RPMI8226 (cell line): ENCODE measurements at regions not wholly inside any gene's neighbourhood (a gene's known extent, or its start where the extent isn't known, plus 50 kb on each side); places are given as distances from the start of the nearest gene placed in this dataset.

Source experiments
- DNase-seq: peaks from one replicate; pipeline ENCODE4 v3.0.0-alpha.2; 2015

DNA sequence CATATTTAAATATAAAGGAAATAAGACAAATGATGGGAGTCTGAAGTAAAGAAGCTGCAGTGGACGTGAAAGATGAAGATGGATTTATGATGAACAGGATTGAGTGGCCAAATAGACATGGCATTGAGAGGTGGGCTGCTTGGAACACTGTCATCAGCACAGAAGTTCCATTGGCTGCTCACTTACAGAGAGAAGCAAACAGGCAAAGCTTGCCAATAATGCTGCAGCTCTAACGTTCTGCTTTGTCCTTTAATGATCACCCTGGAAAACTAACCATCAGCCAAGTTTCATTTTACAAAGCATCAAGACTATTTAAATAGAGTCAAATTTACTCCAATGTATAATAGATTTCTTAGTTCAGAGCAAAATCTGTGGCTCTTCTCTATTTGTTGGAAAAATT is 721.4 kb downstream of the TMTC2 start:
- no peak for DNase-seq

DNA sequence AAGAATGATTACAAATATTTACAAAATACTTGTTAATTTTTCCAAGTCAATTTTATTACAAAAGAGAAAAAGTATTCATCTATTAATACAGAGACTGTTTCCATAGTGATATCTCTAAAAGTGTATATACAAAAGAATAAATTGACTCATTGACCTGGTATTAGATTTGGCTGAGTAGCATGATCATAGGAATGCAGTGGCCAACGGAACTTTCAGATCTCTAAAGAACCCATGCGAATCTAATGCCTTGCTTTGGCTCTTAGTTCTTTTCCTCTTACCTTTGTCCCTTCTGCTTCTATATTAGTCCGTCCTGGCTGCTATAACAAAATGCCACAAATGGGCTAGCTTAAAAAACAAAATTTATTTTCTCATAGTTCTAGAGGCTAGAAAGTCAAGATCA is 717.8 kb downstream of the TMTC2 start:
- no peak for DNase-seq

DNA sequence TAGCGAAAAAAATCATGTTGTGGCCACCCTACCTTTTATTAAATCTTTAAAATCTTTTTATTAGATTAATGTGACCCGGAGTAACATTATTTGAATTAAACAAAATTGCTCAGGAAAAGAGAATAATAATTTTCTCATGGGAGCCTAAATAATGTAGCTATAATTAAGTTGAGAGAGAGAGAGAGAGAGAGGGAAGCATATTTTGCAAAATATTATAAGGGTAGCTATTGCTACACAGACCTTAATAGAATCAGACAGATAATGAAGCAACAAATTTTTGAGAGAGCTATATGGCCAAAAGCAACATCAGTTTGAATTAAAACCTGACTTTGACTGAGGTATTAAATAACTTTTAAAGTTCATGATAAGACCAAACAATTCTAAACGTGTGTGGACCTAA is 703.5 kb downstream of the TMTC2 start:
- no peak for DNase-seq

DNA sequence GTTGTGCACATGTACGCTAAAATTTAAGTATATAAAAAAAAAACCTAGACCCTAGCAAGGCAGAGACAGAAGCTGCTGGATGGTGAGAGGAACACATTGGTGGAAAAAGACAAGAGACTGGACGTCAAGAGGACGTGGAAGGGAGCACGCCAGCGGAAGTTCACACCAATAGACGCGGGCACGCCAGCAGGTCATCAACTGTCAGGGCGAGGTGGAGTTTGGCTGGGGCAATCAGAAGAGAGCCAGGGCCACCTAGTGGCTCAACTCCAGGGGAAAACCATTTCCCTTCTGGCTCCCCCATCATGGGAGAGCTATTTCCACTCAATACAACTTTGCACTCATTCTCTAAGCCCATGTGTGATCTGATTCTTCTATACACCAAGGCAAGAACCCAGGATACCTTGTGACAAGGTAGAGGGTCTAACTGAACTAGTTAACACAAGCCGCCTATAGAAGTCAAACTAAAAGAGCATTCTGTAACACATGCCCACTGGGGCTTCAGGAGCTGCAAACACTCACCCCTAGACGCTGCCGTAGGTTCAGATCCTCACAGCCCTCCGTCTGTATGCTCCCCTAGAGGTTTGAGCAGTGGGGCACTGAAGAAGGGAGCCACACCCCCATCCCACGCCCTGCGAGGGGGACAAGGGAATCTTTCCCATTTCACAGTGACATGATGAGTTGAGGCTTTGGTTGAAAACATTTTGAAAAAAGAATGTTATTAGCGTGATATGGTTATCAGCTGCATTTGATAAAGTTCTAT is 702.7 kb downstream of the TMTC2 start:
- DNase-seq, result peak; percentile 45

DNA sequence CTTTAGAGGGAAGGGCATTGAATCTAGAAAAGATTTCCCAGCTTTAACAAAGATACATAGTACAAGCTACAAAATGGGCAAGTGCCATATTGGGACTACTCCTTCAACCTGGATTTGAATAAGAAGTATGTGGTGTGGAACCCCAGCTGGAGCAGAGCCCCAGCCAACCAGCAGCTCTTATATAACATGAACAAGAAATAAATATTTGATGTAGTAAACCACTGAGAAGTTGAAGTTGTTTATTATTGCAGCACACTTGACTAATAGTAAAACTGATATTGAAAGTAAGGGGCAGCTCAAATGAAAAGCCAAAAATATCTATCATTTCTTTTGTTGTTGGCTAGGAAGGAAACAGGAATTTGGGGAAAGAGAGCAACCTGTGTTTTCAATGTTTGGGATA is 701.8 kb downstream of the TMTC2 start:
- DNase-seq, result no peak

DNA sequence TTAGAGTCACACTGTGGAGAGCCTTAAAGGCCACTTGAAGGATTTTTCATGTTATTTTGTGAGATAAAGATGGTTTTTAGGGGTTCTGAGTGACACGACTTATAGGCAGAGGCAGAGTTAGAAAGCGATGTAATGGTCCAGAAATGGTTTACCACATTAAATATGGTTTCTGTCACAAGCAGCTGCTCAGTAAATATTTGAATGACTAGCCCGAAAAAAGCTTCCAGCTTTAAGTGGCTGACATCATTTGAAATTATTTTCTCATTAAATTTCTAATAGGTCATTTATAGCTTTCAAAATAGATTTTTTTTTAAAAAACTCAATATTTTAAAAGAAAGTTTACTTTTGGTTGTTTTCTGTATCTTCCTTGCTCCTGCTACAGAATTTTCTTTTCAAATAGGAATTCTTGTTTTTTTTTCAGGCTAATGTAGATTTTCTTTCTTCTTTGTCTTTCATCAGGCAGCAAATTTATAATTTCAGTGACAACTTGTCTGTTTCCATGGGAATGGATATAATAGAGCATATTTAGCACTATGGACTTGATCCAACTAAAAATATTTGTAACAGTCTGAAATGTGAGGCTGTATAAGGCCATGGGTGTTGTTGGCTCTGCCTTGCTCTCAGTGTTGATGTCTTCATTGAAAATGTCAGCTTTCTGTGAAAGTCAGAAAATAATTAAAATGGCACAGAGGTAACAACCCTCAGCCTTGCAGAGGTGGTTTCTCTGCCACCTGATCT is 700.0 kb downstream of the TMTC2 start:
- no peak for DNase-seq

DNA sequence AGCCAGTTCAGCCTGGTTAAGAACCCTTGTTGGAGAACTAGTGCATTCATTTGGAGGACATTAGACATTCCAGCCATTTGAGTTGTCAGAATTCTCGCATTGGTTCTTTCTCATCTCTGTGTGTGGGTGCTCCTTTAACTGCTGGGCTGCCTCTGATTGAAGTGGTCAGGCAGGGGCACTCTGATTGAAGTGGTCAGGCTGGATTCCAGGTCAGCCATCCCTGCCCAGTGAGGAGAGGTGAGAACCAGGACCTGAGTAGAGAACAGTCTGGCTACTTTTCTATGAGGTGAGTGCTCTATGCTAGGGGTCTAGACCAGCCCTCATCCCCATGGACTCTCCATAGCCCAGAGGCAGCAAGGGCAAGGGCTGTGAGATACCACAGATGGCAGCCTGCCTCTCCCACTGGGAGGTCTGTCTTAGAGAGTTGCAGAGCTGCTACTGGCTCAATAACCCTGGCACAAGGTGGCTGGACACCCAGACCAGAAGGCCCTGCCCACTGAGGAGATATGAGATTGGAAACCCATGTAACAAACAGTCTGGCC is 691.6 kb downstream of the TMTC2 start:
- DNase-seq, result no peak

DNA sequence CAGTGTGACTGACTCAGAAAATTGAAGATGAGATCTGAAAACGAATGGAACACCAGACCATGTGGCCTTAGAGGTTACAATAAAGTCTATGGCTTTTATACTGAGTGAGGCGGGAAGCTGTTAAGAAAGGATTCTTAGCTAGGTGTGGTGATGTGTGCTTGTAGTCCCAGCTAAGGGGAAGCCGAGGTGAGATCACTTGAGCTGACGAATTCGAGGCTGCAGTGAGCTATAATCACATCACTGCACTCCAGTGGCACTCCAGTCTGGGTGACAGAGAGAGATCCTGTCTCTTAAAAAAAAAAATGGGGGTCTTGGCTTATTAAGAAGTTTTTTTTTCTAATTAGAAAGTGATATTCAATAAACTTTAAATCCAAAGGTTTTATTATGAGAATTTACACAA is 678.6 kb downstream of the TMTC2 start:
- no peak for DNase-seq

DNA sequence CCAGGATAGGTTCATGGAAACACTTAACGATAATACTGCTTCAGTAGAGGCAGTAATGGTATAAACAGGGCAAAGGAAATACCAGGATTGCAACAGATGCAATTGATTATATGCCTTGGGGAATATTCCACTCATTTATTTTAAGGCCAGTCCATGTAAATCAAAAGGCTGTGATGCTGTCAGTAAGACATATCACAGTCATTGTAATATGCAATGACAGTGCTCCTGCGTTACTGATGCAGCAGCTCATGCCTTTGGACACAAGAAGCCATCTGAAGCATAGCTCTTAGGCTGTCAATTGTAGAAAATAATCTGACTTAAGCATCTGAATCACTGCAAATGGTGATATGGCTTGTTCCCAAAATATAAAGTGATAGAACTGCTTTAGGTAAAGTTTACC is 674.8 kb downstream of the TMTC2 start:
- DNase-seq, result no peak

DNA sequence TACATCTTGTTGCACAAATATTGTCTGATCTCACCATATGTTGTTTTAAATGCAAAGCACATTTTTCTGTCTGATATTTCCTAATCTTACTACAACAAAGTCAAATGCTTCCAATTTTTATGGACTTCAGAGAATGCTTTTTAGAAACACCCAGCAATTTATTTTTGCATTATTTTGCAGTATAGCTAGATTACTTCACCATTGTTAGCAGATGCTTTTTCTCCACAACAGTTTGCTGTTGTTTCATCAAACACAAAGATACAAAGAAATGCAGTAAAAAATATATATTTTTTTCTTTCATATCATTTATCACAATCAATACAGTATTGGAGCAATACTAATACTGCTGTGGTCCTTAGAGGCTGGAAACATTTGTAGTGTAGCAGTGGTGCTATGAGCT is 674.4 kb downstream of the TMTC2 start:
- DNase-seq, result no peak

DNA sequence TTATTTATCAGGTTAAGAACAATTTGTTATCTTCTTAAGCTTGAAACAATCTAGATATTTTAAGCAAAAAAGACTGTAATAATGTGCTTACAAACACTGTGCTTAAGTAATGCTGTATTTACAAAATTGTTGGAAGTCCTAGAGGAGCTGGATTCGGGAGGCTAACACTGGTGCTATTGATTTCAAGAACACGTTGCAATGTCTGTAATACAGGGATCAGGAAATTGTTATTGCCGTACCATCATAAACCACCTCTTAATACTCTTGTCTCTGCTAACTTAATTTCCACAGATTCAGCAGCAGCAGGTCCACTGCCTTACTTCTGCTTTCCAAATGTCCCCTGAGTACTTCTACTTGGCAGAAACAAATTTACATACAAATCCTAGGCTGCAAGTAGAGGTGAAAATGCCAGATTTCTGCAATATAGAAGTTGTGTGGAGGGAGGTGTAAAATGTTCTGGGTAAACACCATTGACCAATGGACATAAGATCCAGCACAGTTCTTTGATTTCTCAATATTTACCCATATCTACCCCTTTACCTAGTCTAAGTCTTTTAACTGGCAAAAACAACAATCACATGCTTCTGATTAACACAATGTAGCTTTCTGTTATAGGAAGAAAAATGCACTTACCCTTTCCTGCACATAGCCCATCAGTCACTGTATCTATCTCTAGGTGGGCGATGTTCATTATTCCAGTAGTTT is 663.4 kb downstream of the TMTC2 start:
- no peak for DNase-seq

DNA sequence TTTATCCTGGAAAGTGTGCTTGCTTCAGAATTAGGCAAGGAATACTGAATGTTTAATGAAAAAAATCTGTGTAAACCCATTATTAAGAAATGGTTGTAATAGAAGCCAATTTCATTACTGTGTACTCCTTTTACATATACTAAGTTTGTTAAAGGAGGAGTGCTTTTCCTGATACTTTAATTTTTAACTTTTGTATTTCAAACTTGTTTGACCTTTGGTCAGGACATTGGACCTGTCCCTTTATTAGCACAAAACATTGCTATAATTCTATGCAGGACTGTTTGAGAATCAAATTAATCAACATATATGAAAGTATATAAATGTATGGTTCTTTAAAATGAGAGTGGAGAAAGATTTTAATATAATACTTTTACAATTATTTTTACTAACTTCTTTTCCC is 659.6 kb downstream of the TMTC2 start:
- DNase-seq, result no peak

DNA sequence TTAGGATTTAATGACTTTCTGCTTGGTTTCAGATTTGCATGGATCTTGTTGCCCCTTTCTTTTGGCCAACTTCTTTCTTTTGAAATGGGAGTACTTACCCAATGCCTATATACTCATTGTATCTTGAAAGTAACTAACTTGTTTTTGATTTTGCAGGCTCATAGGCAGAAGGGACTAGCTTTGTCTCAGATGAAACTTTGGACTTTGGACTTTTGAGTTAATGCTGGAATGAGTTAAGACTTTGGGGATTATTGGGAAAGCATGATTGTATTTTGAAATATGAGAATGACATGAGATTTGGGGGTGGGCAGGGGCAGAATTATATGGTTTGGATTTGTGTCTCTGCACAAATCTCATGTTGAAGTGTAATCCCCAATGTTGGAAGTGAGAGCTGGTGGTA is 657.1 kb downstream of the TMTC2 start:
- no peak for DNase-seq

DNA sequence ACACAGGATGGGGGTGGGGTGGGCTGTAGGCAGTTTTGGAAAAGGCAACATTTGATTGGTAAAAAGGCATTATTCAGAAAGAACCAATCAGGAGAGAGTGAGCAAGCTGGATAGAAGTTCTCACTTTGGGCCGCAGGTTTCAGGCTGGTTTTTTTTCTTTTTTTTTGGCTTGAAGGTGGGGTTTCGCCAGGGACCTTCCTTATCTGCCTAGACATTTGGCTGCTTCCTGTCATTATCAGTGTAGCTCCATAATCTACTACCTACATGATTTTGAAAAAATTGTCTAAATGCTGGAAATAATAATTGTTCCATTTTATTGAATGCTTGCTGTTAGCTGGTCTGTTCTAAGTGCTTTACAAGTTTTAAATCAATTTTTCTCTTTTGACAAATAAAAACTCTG is 649.0 kb downstream of the TMTC2 start:
- no peak for DNase-seq

DNA sequence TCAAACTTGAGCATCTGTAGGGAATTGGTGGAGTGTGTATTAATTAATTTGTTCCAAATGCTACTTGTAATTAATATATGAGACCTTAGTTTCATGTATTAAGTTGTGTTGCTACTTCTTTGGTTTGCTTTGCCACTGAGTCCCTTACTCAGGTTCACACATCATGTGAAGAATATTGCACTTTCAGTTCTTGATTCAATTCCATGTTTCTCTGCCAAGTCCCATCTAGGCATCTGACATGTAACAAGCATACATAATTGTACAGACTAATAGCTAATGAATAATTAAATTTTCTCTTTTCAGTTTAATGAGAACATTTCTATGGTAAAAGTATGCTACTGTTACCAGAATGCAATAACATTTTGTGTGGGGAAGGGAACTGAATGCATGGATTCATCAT is 640.0 kb downstream of the TMTC2 start:
- no peak for DNase-seq

DNA sequence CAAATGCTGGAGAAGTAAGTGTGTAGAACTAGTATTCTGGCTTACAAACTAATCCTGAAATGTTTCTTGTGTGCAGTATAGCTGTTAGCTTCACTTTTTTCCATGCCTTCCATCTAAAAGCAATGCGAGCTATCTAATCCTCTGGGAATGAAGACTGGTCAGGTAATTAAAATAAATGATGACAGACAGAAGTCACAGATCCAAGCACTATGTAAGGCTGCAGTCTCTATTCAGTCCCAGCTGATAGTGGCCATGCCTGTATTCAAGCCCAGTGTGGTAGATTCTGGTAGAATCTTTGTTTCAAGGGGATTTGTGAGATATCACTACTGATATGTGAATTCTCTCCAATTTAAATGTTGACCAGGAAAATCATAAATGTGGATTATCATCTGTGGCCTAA is 637.2 kb downstream of the TMTC2 start:
- no peak for DNase-seq

DNA sequence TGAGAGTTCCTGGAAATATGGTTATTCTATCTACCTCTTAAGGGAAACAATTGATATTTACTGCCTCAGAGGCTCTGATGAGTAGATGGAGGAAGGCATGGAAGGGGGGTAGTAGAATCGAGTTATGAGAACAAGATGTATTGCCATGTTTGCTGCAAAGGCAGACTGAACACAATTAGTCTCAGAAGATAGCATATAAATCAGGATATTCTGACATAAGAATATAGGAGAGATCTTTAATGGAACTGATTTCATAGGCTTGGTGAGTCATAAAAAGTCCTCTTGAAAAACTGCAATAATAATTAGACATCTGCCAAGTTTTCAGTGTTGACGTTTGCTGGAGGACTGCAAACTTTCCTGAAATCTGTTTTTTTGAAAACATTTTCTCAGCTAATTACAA is 636.1 kb downstream of the TMTC2 start:
- DNase-seq, result no peak

DNA sequence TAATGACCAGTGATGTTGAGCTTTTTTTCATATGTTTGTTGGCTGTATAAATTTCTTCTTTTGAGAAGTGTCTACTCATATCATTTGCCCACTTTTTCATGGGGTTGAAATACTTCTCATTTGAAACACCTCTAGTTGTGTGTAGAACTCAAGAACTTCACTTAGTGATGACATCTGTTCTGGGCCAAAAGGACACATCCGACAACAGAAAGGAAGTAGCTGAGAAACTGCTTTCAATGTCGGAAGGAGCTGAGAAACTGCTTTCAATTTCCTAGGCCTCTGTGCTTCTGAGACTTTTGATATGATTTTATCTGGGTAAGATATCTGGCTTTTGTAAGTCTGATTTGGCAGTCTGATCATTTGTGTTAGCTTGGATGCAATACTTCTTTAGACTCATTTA is 635.3 kb downstream of the TMTC2 start:
- no peak for DNase-seq

DNA sequence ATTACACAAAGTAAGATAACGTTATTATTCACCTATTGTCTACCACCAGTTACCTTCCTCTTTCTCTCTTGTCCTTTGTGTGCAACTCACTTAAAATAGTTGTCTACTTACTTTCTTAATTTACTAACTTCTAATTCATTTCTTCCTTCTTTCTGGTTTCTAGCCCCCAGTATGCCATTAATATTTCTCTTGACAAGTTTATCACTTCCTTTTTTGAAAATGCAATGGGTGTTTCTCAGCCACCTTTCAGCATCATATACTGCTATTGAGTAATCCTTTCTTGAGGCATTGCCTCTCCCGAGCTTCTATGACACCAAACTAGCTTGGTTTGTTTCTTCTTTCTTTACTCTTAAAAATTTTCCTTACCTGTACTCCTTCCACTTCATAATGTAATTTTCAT is 633.6 kb downstream of the TMTC2 start:
- DNase-seq, result no peak

DNA sequence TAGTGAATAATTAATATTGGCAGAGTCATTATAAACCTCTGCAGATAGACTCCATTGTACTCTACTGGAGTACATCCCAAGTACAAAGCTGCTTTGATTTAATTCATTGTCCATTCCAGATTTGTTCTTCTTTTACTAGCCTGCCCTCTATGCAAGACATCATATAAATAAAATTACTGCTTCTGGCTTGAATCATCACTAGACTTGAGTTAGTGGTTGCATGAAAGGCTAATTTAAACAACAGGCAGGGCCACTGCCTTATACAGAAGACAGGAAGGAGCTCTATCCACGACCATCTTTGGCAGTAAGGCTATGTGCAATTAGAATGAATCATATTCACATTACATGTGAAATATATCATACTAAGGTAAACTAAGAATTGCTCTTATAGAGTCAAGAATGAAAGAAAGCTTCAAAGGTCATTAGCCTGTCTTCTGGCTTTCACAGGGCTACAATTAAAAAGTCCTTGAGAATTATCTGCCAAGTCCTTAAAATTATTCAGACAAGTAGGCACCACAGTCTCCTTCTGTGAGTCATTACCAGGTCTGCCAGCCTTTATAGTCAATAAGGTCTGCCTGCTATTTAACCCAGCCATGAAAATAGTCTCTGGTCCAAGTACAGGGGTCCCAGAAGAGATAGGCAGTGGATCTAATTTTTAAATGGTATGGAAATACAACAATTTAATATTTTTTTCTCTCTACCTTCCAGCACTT is 631.8 kb downstream of the TMTC2 start:
- no peak for DNase-seq

DNA sequence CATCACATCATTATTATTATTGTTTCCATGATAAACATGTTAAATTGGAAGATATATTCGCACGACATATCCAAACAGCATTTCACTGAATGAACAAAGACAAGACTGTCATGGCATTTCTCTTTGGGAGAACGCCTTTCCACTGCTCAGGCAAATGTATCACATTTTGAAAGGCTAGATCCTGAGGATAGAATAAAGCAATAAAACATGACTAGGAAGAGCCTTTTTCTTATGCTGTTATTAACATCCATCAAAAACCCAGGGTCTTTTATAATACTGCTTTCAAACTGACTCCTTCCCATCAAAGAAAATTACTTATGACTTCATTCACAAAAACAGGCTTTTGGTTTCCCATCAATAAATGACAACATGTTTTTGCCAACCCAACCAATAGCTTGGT is 630.9 kb downstream of the TMTC2 start:
- DNase-seq, result no peak

DNA sequence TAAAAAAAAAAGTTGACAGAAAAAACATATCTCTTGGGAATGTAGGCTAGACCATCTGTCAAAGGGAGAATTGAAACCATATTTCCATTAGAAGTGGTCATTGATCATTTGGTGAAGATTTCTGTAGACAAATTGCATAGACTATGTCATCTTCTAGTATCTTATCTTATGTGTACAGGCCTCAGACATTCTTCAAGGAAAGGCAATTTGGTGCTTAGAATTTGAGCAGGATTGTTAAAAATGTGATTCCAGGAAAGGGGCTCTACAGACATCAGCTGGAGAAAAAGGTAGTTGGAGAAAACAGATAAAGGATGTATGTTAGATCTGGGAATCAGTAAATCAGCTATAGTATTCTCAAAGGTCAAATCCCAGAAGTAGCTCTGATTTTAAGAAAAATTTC is 627.1 kb downstream of the TMTC2 start:
- no peak for DNase-seq

DNA sequence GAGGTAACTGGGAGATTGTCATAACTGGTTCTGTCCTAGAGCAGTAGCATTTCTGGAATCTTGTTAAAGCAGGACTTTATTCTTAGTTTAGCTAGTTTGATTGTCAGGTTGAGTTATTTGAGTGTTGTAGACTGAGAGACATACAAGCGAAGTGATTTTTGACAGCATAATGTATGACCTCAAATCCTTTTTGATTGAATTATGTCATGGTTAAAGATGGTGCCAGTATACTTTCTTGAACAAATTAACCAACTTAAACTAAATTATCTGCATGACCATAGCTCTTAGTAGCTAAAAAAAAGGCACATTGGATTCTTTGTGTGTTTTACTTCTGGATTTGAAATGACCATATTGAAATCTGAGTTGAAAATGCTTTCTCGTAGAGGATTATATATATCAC is 626.6 kb downstream of the TMTC2 start:
- DNase-seq, result no peak
